ENCODE measurements at regions not wholly inside any gene's neighbourhood (a gene's known extent, or its start where the extent isn't known, plus 50 kb on each side); places are given as distances from the start of the nearest gene placed in this dataset.

GRCh38 chr4:180101348-180102083 lies 2141.7 kb upstream of the TENM3 start:
- no peaks in the 10 kb centered on the region for H3K27me3 ChIP-seq (ENCODE audit: insufficient read depth, low read depth, severe bottlenecking)

GRCh38 chr4:180103794-180104193 lies 2139.4 kb upstream of the TENM3 start:
- Histone ChIP-seq H3K9me3 (ENCODE audit: severe bottlenecking) (no peaks in the 10 kb centered on the region), H3K36me3 (no peaks in the 10 kb centered on the region), H3K27me3 (ENCODE audit: insufficient read depth, low read depth, severe bottlenecking) (no peaks in the 10 kb centered on the region), H3K4me3 (ENCODE audit: low read depth, low read length) (no peak overlapping the region), H3K27ac (no peak overlapping the region)
- TF ChIP-seq CTCF (IDR thresholded peaks at IDR 0.05; ENCODE audit: low read depth, low read length), result no peak
- no peak for DNase-seq

More at GRCh38 chr4:180101348-180102083, 2141.7 kb upstream of the TENM3 start:
- H3K27ac ChIP-seq, result no peak overlapping the region
- DNase-seq, result no peak
- H3K9me3 ChIP-seq (ENCODE audit: severe bottlenecking), result no peaks in the 10 kb centered on the region
- no peak for TF ChIP-seq CTCF (IDR thresholded peaks at IDR 0.05; ENCODE audit: low read depth, low read length)
- H3K4me3 ChIP-seq (ENCODE audit: low read depth, low read length), result no peak overlapping the region
- H3K36me3 ChIP-seq, result no peaks in the 10 kb centered on the region

DNA sequence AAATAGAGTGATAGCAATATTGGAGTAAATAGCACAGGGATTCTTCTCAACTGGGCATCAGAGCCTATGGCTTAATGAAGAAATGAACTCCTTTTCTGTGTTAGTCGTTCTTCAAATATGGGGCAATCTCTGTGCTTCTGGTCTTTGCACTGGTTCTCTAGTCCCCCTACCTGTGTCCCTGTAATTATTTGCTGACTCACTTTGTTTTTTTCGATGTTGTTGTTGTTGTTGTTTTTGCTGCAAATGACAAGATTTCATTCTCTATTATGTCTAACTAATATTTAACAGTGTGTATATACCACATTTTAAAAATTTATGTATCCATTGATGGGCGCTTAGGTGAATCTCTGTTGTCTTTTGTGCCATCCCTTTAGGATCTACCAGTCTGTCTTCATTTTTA lies 2137.8 kb upstream of the TENM3 start:
- Histone ChIP-seq H3K9me3 (ENCODE audit: severe bottlenecking) (no peaks in the 10 kb centered on the region), H3K27me3 (ENCODE audit: insufficient read depth, low read depth, severe bottlenecking) (no peaks in the 10 kb centered on the region), H3K27ac (no peak overlapping the region), H3K4me3 (ENCODE audit: low read depth, low read length) (no peak overlapping the region), H3K36me3 (no peaks in the 10 kb centered on the region)
- no peak for TF ChIP-seq CTCF (IDR thresholded peaks at IDR 0.05; ENCODE audit: low read depth, low read length)
- no peak for DNase-seq

DNA sequence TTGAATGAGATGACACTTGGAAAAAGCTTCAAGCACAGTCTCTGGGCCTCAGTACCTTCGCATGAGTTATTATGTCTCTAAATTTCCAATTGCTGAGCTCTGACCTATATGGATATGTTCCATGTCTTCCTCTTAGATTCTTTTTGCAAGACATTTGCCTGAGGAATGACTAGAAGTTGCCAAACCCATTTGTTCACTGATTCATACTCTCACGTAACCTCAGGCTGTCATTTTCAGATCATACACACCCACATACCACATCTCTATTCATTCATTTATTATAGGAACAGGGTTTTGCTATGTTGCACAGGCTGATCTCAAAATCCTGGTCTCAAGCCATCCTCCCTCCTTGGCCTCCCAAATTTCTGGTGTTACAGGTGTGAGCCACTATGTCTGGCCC lies 2137.1 kb upstream of the TENM3 start:
- Histone ChIP-seq H3K27ac (no peak overlapping the region), H3K4me3 (ENCODE audit: low read depth, low read length) (no peak overlapping the region), H3K27me3 (ENCODE audit: insufficient read depth, low read depth, severe bottlenecking) (no peaks in the 10 kb centered on the region), H3K9me3 (ENCODE audit: severe bottlenecking) (no peaks in the 10 kb centered on the region), H3K36me3 (no peaks in the 10 kb centered on the region)
- no peak for DNase-seq
- no peak for TF ChIP-seq CTCF (IDR thresholded peaks at IDR 0.05; ENCODE audit: low read depth, low read length)

- Histone ChIP-seq H3K27me3 (ENCODE audit: insufficient read depth, low read depth, severe bottlenecking) (no peaks in the 10 kb centered on the region), H3K36me3 (no peaks in the 10 kb centered on the region), H3K27ac (no peak overlapping the region), H3K9me3 (ENCODE audit: severe bottlenecking) (no peaks in the 10 kb centered on the region), H3K4me3 (ENCODE audit: low read depth, low read length) (no peak overlapping the region)
- no peak for TF ChIP-seq CTCF (IDR thresholded peaks at IDR 0.05; ENCODE audit: low read depth, low read length)
- no peak for DNase-seq
Measured at GRCh38 chr4:180106997-180107396, 2136.2 kb upstream of the TENM3 start.

DNA sequence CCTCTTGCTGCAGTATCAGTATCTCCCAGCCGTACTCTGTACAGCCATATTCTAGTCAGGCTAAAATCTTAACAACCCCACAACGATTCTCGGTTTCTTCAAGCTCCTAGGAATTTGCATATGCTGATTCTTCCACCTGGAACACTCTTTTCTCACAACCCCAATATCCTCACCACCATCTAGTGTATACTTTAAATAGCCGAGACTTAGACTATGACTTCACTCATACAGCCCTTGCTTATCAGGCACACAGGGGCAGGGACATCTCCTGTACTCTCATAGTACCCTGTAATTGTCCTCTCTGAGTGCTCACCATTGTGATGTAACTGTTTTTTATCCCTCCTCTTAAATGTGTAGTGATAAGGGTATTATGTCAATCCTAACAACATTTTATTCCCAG lies 2126.4 kb upstream of the TENM3 start:
- no peak for DNase-seq
- H3K27me3 ChIP-seq (ENCODE audit: insufficient read depth, low read depth, severe bottlenecking), result no peaks in the 10 kb centered on the region
- H3K36me3 ChIP-seq, result no peaks in the 10 kb centered on the region
- no peak for TF ChIP-seq CTCF (IDR thresholded peaks at IDR 0.05; ENCODE audit: low read depth, low read length)
- no peaks in the 10 kb centered on the region for H3K9me3 ChIP-seq (ENCODE audit: severe bottlenecking)
- H3K27ac ChIP-seq, result no peak overlapping the region
- no peak overlapping the region for H3K4me3 ChIP-seq (ENCODE audit: low read depth, low read length)
